K562 (cell line): ENCODE measurements at regions not wholly inside any gene's neighbourhood (a gene's known extent, or its start where the extent isn't known, plus 50 kb on each side); places are given as distances from the start of the nearest gene placed in this dataset.

Source experiments
- ATAC-seq: fragments of 200-7000 bp; cut with Tn5 transposase; 3 replicates; pipeline ENCODE4 v1.9.1; 2020; ENCODE audit warnings: moderate library complexity
- BruUV-seq: library from RNA; stranded (reverse); fragments of 400-500 nt; replicated peaks from 2 replicates; lab custom pipeline; 2021; lab: Mats Ljungman, UMichigan
- CTCF ChIA-PET: fragments of 300-600 bp; formaldehyde crosslinking; extraction: SDS; loops from one replicate; lab custom pipeline; 2021; ENCODE audit warnings: low intra/inter-chr PET ratio; lab: Yijun Ruan, JAX
- POLR2A ChIA-PET: fragments of 300-600, 350-650 bp; sonication (Branson Sonifier 250); formaldehyde crosslinking; extraction: SDS; loops from one replicate; lab custom pipeline; 2021; ENCODE audit warnings: antibody characterized with exemption, inconsistent platforms; lab: Yijun Ruan, JAX
- DNase-seq, 4 experiments: peaks; one replicate each; pipeline versions ENCODE4 v3.0.0 to v3.0.0-alpha.2; 2011 to 2018; ENCODE audit warnings: low spot score in 3 of 4, mixed read lengths in 3 of 4; ENCODE audit errors: extremely low read depth in 1 of 4
- FAIRE-seq: peaks from 2 replicates; lab custom pipeline; 2011; peaks lifted over from hg19 to GRCh38; lab: Jason Lieb, UNC
- H2AFZ ChIP-seq: 2 replicates; pipeline ENCODE4 v1.6.0; 2011; ENCODE audit warnings: low read depth, low read length, control low read depth, inconsistent platforms
- H3K27ac ChIP-seq: fragments of 200-600 bp; 3 replicates; pipeline ENCODE4 v1.8.0; 2011; ENCODE audit warnings: low read depth, mild to moderate bottlenecking, control low read depth, inconsistent platforms, low read length, moderate library complexity, mixed read lengths; ENCODE audit errors: extremely low read depth
- H3K27me3 ChIP-seq, 2 experiments: fragments of 300-600 bp in 1 of 2; 2 replicates in 1 of 2; 3 replicates in 1 of 2; pipeline versions ENCODE4 v1.6.0 to v1.8.0; 2011; ENCODE audit warnings: inconsistent platforms in 2 of 2, low read length in 2 of 2, mild to moderate bottlenecking in 1 of 2, mixed read lengths in 1 of 2, moderate library complexity in 1 of 2; ENCODE audit not compliant: control insufficient read depth in 2 of 2, insufficient read depth in 2 of 2
- H3K36me3 ChIP-seq: fragments of 300-600 bp; 3 replicates; pipeline ENCODE4 v1.8.0; 2011; ENCODE audit warnings: mild to moderate bottlenecking, low read length, inconsistent platforms; ENCODE audit not compliant: control insufficient read depth, insufficient read depth
- H3K4me1 ChIP-seq, 2 experiments: fragments of 200-600 bp in 1 of 2; replicated peaks in 1 of 2; 2 replicates in 1 of 2; 3 replicates in 1 of 2; pipeline versions ENCODE4 v1.5.1 to v1.8.0; 2011; ENCODE audit warnings: inconsistent platforms in 2 of 2, low read length in 2 of 2, mild to moderate bottlenecking in 1 of 2, mixed read lengths in 1 of 2, moderate library complexity in 1 of 2; ENCODE audit not compliant: control insufficient read depth in 2 of 2, insufficient read depth in 2 of 2
- H3K4me2 ChIP-seq: 2 replicates; pipeline ENCODE4 v1.6.1; 2011; ENCODE audit warnings: low read length, control low read depth, inconsistent platforms, mixed read lengths; ENCODE audit not compliant: insufficient read depth
- H3K4me3 ChIP-seq: fragments of 200-600 bp; sonication (generic), shearing (Covaris generic); 2 replicates; pipeline ENCODE4 v1.5.1; 2016; ENCODE audit warnings: control low read depth, inconsistent platforms
- H3K79me2 ChIP-seq: fragments of 200-600 bp; 3 replicates; pipeline ENCODE4 v1.8.0; 2011; ENCODE audit warnings: low read length, inconsistent platforms; ENCODE audit not compliant: control insufficient read depth, insufficient read depth
- H3K9ac ChIP-seq, 2 experiments: 2 replicates each; pipeline versions ENCODE4 v1.6.0 to v1.6.1; 2011; ENCODE audit warnings: low read depth in 2 of 2, low read length in 2 of 2, control low read depth in 1 of 2, inconsistent platforms in 1 of 2, mild to moderate bottlenecking in 1 of 2, mixed read lengths in 1 of 2; ENCODE audit not compliant: insufficient read depth in 1 of 2
- H3K9me1 ChIP-seq: one replicate; pipeline ENCODE4 v1.6.0; 2011; ENCODE audit warnings: inconsistent platforms, mild to moderate bottlenecking, low read length, moderate library complexity; ENCODE audit not compliant: control insufficient read depth, insufficient read depth
- H3K9me3 ChIP-seq: replicated peaks from 2 replicates; pipeline ENCODE4 v1.5.1; 2011; ENCODE audit warnings: low read depth, low read length, inconsistent platforms; ENCODE audit not compliant: control insufficient read depth, insufficient read depth
- H4K20me1 ChIP-seq: replicated peaks from 2 replicates; pipeline ENCODE4 v1.6.1; 2011; ENCODE audit warnings: low read length, inconsistent platforms, mixed read lengths; ENCODE audit not compliant: control insufficient read depth, insufficient read depth
- BMI1 ChIP-seq: fragments of 150-350 bp; IDR thresholded peaks from 2 replicates; pipeline ENCODE4 v1.6.1; 2014; ENCODE audit warnings: low read length
- CCAR2 ChIP-seq: fragments of 200-400 bp; formaldehyde crosslinking; IDR thresholded peaks from 2 replicates; pipeline ENCODE4 v1.6.1; 2017; ENCODE audit warnings: mild to moderate bottlenecking, low read depth, low read length
- CTCF ChIP-seq, 3 experiments: IDR thresholded peaks in 2 of 3; conservative IDR thresholded peaks in 1 of 3; 2 replicates each; pipeline ENCODE4 v1.5.1; 2011 to 2012; ENCODE audit warnings: low read length in 3 of 3, mild to moderate bottlenecking in 3 of 3, control low read depth in 2 of 3, improper control_type of control experiment in 1 of 3, inconsistent platforms in 1 of 3, low read depth in 1 of 3, mixed read lengths in 1 of 3, moderate library complexity in 1 of 3; ENCODE audit not compliant: insufficient read depth in 2 of 3
- GTF2F1 ChIP-seq: IDR thresholded peaks from 2 replicates; pipeline ENCODE4 v1.6.1; 2011; ENCODE audit warnings: low read depth, low read length, improper control_type of control experiment
- MCM3 ChIP-seq: fragments of 450-650 bp; IDR thresholded peaks from 2 replicates; pipeline ENCODE4 v1.6.1; 2016
- NUFIP1 ChIP-seq: fragments of 450-650 bp; IDR thresholded peaks from 2 replicates; pipeline ENCODE4 v1.6.1; 2018; ENCODE audit not compliant: partially characterized antibody
- OTX1 ChIP-seq: fragments of 450-650 bp; formaldehyde crosslinking; IDR thresholded peaks from 2 replicates; pipeline ENCODE4 v1.4.0; 2022; ENCODE audit warnings: mild to moderate bottlenecking
- PHB ChIP-seq: fragments of 250-450 bp; sonication (Bioruptor Pico); IDR thresholded peaks from 2 replicates; pipeline ENCODE4 v1.5.0; 2021
- POLR2A ChIP-seq: fragments of 450-650 bp; conservative IDR thresholded peaks from 2 replicates; pipeline ENCODE4 v1.6.1; 2016
- PYGO2 ChIP-seq: fragments of 450-650 bp; IDR thresholded peaks from 2 replicates; pipeline ENCODE4 v1.6.1; 2016; ENCODE audit warnings: mild to moderate bottlenecking, missing genetic modification characterization, moderate library complexity, missing compliant biosample characterization
- RNF2 ChIP-seq: sonication (generic); IDR thresholded peaks from 2 replicates; pipeline ENCODE4 v1.6.1; 2016
- SMARCA5 ChIP-seq: fragments of 450-650 bp; IDR thresholded peaks from 2 replicates; pipeline ENCODE4 v1.6.1; 2016
- SMARCB1 ChIP-seq: IDR thresholded peaks from 2 replicates; pipeline ENCODE4 v1.6.1; 2011; ENCODE audit warnings: improper control_type of control experiment, low read depth; ENCODE audit not compliant: insufficient read length
- TCF3 ChIP-seq: sonication (generic); formaldehyde crosslinking; IDR thresholded peaks from 2 replicates; pipeline ENCODE4 v1.4.0; 2020; ENCODE audit warnings: mild to moderate bottlenecking, missing genetic modification reagents
- ZFPM2 ChIP-seq: fragments of 250-450 bp; sonication (Bioruptor Pico); IDR thresholded peaks from 2 replicates; pipeline ENCODE4 v1.5.1; 2022; ENCODE audit warnings: mild to moderate bottlenecking
- ZNF23 ChIP-seq: fragments of 250-450 bp; sonication (Bioruptor Pico); IDR thresholded peaks from 2 replicates; pipeline ENCODE4 v1.4.0; 2020; ENCODE audit warnings: mild to moderate bottlenecking
- ZNF639 ChIP-seq, 2 experiments: fragments of 200-800 bp in 1 of 2; sonication (Bioruptor generic) in 1 of 2; sonication (generic) in 1 of 2; formaldehyde crosslinking in 1 of 2; IDR thresholded peaks in 1 of 2; conservative IDR thresholded peaks in 1 of 2; 2 replicates each; pipeline versions ENCODE4 v1.5.0 to v1.6.1; 2016 to 2020; ENCODE audit warnings: missing compliant biosample characterization in 1 of 2, missing genetic modification characterization in 1 of 2, missing genetic modification reagents in 1 of 2
- WGBS: fragments of 100-300 bp; shearing (Covaris generic); methylation state at CpG from one replicate; pipeline ENCODE4 v1.1.6; 2016; ENCODE audit warnings: low coverage, mixed read lengths; ENCODE audit not compliant: insufficient coverage; ENCODE audit errors: missing lambda C conversion rate; 5-methylcytosine and 5-hydroxymethylcytosine counted together
- in situ Hi-C: fragments of 300-500 bp; cut with MboI; formaldehyde crosslinking; loops from 4 replicates; pipeline ENCODE4 v1.15.0; 2018; ENCODE audit warnings: inconsistent platforms, mixed read lengths
- intact Hi-C: fragments of 100-400 bp; cut with micrococcal nuclease; formaldehyde crosslinking; loops from 2 replicates; pipeline ENCODE4 v1.14.2; 2022

- WGBS: 0% methylated on average over 7 of the region's 7 CpGs
- no TSS peak for BruUV-seq
- no peak overlapping the region for H3K9ac ChIP-seq
- H4K20me1 ChIP-seq: no peaks in the 10 kb centered on the region
- POLR2A ChIA-PET: interaction anchor here (0.6 to 1.5 kb wide), 2 partner anchors 10 to 41 kb away, joined by 3 to 6 read pairs; no protein-coding TSS in a partner anchor
- H3K27ac ChIP-seq: no peak overlapping the region
- no peaks in the 10 kb centered on the region; a peak in 1 of 5 replicates for H3K4me1 ChIP-seq
- no peaks in the 10 kb centered on the region for H3K9me3 ChIP-seq
- DNase-seq (no peak), FAIRE-seq (no peak), ATAC-seq (no peak)
- intact Hi-C loops (no loop called here), in situ Hi-C loops (no loop called here)
- TF ChIP-seq NUFIP1: no peak
- TF ChIP-seq OTX1: no peak
- TF ChIP-seq SMARCA5: no peak
- TF ChIP-seq ZNF23 (CRISPR knock-in tag): no peak
- TF ChIP-seq RNF2: no peak
- TF ChIP-seq PYGO2 (tag): no peak
- no peak for TF ChIP-seq SMARCB1
- TF ChIP-seq GTF2F1: no peak
- TF ChIP-seq ZFPM2 (CRISPR knock-in tag): no peak
- no peak for TF ChIP-seq TCF3
- TF ChIP-seq CCAR2: no peak
- no peak for TF ChIP-seq PHB (CRISPR knock-in tag)
- TF ChIP-seq CTCF (IDR thresholded peaks at IDR 0.05 in 2 of 3, conservative IDR thresholded peaks at IDR 0.05 in 1 of 3; ENCODE audit: insufficient read depth in 2 of 3, low read depth in 1 of 3, low read length in 3 of 3): no peak
- TF ChIP-seq MCM3: no peak
- no peak for TF ChIP-seq ZNF639 (CRISPR knock-in tag; conservative IDR thresholded peaks at IDR 0.05 in 1 of 2, IDR thresholded peaks at IDR 0.05 in 1 of 2)
- TF ChIP-seq POLR2A: no peak
- TF ChIP-seq BMI1: no peak
- H3K9me1 ChIP-seq: no peaks in the 10 kb centered on the region
- no peak overlapping the region for H3K4me2 ChIP-seq
- H2AFZ ChIP-seq: no peak overlapping the region
- no peaks in the 10 kb centered on the region for H3K79me2 ChIP-seq
- peaks cover 30 to 33% of the 10 kb centered on the region in 2 experiments for H3K27me3 ChIP-seq
- no peaks in the 10 kb centered on the region for H3K36me3 ChIP-seq
- H3K4me3 ChIP-seq: no peak overlapping the region
- CTCF ChIA-PET: interaction anchor here (0.6 kb wide), 1 partner anchor 503 kb away, joined by 3 read pairs; no protein-coding TSS in a partner anchor
Observed at GRCh38 chr2:173791502-173791901, 173.7 kb downstream of the SP3 start.
